ENCODE measurements at regions not wholly inside any gene's neighbourhood (a gene's known extent, or its start where the extent isn't known, plus 50 kb on each side); places are given as distances from the start of the nearest gene placed in this dataset.
"Not testable (repeated sequence)": the region's sequence is repeated elsewhere in the genome, so short reads cannot be mapped to it uniquely, and the experiment has no call there.

DNA sequence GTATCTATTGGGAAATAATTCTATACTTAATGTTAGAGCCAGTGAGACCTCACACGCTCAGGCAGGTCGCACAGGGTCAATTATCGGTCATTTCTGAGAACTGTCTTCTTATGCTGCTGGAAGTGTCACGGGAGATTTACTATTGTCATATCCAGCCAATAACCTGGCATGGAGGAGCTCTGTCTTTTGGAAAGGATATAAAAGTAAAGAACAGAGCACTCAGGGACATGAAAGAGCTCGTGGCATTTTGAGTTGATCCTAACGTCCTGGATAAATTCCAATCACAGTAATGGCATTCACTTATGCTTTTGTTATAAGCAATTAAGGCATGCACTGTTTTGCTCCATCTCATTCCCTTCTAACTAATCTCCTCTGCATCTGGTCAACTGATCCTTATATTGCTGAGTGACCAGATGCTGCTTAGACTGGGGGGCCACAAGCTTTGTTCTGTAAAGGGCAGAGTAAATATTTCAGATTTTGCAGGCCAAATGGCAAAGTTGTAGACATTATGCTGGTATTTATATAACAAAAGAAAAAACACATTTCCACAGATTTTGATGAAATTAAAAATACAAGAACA is 453.5 kb upstream of the SMIM21 start:
- no peak for DNase-seq

DNA sequence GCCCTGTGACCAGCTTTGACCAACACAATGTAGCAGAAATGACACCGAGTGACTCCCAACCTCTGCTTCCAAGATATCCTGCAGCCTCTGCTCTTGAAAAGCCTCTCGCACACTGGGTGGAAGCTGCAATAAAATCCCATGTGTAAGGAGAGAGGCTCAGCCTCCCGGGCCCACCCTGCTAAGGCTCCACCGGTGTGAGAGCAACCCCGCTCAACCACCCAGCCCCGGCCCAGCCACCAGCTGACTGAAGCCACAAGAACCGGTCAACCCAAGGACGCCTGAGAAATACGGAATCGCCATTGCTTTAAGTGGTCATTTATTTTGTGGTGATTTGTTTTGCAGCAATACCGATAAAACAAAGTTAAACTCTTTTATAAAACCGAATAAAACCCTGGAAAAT is 452.8 kb upstream of the SMIM21 start:
- DNase-seq: no peak

GRCh38 chr18:75879196-75879595 is 451.7 kb upstream of the SMIM21 start:
- DNase-seq: no peak

DNA sequence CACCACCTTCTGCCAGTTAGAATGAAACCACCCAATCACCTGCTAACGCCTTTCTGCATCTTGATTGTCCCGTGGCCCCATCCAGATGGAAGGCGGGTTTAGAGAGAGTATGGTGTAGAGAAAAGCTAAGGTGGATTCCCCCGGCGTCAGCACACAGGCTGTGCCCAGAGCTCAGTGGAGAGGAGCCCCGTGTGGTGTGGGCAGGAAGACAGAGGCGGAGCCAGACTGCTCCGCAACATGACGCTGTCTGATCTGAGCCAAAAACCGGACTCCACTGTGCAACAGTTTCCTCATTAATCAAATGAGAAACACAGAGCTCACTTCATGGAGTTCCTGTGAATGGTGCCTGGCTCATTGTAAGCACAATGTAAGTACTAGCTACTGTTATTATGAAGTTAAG is 448.1 kb upstream of the SMIM21 start:
- DNase-seq: no peak

DNA sequence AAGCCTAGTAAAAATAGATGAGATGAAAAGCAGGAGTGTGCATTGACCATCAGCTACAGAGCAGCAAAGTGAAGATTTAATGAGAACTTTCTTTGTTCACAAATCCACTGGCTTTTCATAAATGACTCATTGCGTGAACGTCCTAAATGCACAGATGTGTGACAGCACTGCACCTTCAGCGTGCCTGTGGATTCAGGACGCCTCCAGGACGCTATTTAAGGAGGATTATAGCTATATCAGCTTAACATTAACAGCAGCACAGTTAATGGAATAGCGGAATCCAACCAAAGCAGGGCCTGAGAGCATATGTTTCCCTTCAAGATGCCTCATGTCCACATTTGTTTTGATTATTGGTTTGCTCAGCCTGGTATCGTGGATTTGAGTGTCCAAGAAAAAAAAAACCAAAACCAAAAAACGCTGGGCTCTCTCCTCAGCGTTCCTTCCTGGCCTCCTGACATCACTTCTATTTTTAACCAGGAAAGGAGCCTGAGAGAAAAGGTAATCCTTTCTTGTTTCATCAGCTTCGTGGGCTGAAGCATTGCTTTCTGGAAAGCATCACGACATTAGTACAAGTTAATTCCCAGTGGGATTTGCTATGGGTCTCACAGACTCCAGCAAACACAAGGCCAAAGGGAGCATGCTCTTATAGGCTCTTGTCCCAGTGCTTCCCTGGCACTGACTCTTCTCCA is 447.0 kb upstream of the SMIM21 start:
- DNase-seq: no peak

- DNase-seq: no peak
Observed at GRCh38 chr18:75871596-75871995, 444.1 kb upstream of the SMIM21 start.

DNA sequence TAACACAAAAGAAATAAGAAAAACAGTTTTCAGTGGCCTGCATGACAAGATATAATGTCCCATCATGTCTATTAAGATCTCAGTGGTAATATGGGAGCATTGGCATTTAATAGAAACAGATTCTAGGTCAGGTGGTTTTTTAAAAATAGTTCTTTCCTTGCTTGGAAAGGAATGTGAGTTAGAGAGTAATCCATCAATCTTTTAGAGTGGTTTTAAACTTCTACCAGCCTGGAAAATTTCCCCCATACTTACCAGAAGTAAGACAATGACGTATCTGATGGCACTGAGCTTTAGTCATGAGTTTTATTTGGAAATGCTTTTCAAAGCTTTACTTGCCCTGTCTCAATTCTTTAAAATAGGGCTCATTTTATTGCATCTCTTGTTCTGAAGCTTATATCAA is 441.7 kb upstream of the SMIM21 start:
- no peak for DNase-seq

DNA sequence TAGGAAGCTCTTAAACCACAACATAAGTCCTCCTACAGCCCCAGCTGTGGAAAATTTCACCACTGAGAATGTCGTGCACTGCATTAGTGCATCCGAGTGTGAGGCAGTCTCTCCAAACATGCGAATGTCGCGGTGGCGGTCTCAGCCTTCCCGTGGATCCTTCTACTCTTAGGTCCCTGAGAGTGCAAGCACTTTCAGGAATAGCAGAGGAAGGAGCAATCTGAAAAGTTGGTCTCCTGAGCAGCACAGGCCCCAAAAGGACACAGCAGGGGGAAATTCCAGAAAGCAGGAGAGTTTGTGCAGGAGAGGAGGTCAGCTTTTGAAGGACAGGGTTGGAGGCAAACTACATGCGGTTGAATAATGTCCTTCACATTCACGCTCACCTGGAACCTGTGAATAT is 440.5 kb upstream of the SMIM21 start:
- DNase-seq: no peak

DNA sequence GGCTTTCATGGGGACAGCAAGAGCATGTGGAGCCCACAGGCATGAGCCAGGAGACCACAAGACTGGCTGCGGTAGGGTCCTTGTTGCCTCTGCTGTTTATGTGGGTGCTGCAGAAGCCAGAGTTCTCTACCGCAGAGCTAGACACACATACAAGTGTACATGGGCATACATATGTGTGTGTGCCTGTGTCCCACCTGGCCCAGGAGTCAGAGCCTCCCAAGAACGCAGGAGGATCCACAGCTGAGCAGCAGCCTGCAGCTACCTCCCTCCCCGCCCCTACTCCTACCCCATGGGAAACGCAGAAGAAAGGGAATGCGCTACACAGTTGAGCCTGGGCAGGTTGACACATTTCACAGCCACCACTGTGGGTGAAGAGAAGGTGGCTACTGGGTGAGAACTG is 438.1 kb upstream of the SMIM21 start:
- DNase-seq: no peak

GRCh38 chr18:75864816-75865215 is 437.3 kb upstream of the SMIM21 start:
- DNase-seq: no peak

DNA sequence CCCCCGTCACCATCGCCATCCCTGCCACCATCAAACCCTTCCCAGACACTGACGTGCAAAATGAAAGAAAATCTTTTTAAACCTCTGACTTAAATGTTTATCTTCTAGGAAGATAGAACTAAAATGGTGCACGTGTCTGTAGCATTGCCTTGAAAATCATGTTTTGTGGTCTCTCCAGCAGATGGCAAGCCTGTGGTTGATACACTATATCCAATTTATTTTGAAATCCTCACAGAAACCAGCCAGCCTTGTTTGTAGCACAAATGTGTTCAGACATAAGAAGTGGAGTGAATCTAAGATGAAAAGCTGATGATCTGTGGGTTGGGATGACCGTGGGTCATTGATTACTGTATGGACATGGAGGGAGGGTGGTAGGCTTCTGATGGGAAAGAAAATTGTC is 436.2 kb upstream of the SMIM21 start:
- no peak for DNase-seq

GRCh38 chr18:75862458-75862857 is 435.0 kb upstream of the SMIM21 start:
- DNase-seq: no peak

- DNase-seq: no peak
Observed at GRCh38 chr18:75860166-75860565, 432.7 kb upstream of the SMIM21 start.

DNA sequence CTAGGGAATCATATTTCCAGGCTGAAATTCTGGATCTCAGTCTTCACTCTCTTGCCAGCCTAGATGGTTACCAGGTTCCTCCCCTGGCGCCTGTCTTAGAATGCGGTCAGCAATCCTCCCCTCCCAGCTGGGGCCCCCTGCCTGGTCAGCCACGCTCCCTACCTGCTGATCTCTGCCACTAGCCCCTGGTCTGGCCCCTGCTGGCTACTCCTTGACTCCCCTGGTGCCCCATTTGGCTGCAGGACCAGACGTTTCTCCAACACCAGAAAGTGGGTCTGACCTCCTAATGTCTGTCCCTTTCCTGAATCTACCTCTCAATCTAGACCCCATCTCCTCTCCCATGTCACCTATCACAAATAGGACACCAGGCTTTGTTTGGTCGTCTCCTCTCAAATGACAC is 432.0 kb upstream of the SMIM21 start:
- no peak for DNase-seq

DNA sequence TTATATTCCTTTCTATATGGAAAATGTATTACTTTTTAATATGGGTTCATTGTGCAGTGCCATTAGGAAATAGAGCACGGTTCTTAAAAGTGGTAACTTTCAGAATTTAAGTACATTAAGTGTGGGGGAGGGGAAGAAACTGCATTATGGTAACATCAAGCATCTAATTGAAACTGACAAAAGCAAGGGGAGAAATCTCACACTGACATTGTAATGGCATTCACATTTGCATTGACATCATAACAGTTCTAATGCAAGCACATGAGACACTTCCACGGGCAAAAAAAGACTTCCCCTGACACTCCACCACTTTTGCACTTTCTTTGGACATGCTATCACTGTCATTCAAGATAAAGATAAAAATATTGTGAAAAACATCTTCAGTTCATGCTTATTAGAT is 431.3 kb upstream of the SMIM21 start:
- DNase-seq: no peak

DNA sequence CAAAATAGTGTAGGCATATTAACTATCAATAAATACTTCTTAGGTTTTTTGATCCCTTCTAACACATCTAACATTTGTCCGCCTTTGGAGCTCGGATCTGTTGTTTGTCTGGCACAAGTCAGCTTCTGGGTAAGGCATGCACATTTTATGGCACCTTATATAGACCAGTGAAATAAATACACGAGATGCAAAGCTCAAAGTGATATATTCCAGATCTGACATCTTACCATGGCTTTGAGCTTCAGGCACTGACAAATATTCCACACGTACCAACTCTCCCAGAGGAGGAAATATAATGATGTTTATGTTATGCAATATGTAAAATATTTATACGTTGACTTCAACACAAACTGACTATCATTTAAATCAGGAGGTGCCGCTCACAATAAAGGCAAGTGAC is 430.1 kb upstream of the SMIM21 start:
- no peak for DNase-seq

DNA sequence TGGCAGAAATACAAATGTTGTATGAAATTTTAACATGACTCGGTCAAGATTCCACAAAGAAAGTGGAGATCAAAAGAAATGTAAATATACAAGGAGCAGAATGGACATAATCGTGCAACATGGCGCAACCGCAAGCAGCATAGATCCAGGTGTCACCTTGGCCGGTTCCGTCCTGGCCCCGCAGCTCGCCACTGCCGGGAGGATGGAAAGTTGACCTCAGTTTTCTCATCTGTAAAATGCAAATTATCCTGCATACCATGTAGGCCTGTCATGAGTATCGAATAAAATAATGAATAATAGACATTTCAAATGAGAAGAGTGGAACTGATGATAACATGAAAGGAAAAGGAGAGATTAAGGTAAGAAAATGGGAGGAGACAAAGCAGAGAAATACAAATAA is 427.3 kb upstream of the SMIM21 start:
- no peak for DNase-seq

DNA sequence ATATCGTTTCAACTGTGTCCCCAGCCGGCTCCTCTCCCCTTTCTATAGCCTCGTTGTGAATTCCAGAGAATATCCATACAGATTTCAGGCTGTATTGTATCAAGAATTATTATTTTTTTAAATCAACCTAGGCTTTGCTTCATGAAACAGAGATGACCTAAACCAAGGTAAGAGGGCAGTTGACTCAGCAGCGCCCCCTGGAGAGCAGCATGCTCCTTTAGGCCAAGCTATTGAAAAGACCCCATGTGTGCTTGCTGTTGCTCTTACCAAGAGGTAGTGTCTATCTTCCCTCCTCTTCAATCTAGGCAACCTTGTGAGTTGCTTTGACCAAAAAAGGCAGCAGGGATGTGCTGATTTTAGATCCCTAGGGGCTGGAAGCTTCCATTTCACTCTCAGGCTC is 426.7 kb upstream of the SMIM21 start:
- peak; percentile 51 for DNase-seq

- no peak for DNase-seq
Observed at GRCh38 chr18:75846321-75846720, 418.8 kb upstream of the SMIM21 start.

DNA sequence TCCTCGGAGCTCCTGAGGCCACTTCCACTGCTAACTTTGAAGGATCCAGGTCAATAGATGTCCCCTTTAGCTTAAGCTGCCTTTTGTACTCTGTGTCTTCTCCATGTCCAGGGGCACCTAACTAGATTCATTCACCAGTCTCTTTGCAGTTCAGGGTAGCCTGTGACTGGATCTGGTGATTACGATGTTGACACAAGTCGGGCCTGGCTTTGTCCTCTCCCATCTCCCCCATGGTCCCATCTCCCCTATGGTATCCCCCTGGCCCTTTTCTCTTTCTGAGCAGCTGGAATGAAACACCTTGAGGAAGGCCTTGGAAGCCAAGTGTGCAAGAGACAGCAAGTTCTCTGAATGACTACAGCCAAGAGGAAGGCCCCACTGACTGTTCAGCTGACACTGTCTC is 417.9 kb upstream of the SMIM21 start:
- no peak for DNase-seq

- no peak for DNase-seq
Observed at GRCh38 chr18:75844146-75844545, 416.6 kb upstream of the SMIM21 start.

DNA sequence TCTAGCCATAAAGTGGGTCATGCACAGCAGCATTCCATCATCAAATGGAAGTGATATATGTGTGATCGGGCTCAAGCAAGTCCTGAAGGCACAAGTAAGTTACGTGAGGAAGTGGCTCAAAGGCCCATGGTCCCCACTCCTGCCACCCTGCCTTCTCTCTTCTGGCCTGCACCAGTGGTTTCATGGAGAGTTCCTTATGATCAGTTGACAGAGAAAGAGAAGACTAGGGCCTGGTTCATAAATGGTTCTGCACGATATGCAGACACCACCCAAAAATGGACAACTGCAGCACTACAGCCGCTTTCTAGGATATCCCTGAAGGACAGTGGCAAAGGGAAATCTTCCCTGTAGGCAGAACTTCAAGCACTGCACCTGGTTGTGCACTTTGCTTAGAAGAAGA is 412.6 kb upstream of the SMIM21 start:
- no peak for DNase-seq

GRCh38 chr18:75839686-75840085 is 412.2 kb upstream of the SMIM21 start:
- not testable (repeated sequence) for DNase-seq

- DNase-seq: no peak
Observed at GRCh38 chr18:75839041-75839440, 411.5 kb upstream of the SMIM21 start.

DNA sequence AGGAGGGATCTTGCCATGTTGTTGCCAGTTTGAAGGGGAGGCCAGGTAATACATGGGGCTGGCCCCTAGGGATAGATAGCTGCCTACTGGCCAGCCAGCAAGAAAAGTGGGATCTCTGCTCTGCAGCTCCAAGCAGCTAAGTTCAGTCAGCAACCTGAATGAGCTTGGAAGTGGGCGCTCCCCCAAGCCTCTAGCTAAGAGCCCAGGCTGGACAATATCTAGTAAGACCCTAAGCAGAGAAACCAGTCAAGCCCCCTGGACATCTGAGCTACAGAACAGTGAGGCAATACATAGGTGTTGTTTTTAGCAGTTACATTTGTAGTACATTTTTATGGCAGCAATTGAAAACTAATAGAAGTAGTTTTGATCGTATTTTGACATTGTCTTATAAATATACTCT is 409.8 kb upstream of the SMIM21 start:
- DNase-seq: no peak
